Smooth muscle cell (in vitro differentiated cells): ENCODE measurements at regions not wholly inside any gene's neighbourhood (a gene's known extent, or its start where the extent isn't known, plus 50 kb on each side); places are given as distances from the start of the nearest gene placed in this dataset.
A peak's percentile ranks its signal among the peaks of the same experiment; 100 is the strongest.

Experiments used
- DNase-seq: peaks from one replicate; lab custom pipeline; 2025; ENCODE audit not compliant: unreplicated experiment; lab: John Stamatoyannopoulos, UW
- H2AFZ ChIP-seq: fragments of 200-600 bp; sonication (generic); 2 replicates; pipeline ENCODE4 v1.6.0; 2016; ENCODE audit warnings: antibody characterized with exemption, low read depth, mild to moderate bottlenecking
- H3F3A ChIP-seq: fragments of 200-600 bp; sonication (generic); 2 replicates; pipeline ENCODE4 v1.6.0; 2017; ENCODE audit warnings: antibody characterized with exemption, low read depth
- H3K27ac ChIP-seq: fragments of 200-600 bp; sonication (generic); 2 replicates; pipeline ENCODE4 v1.5.1; 2016; ENCODE audit warnings: low read depth, mild to moderate bottlenecking
- H3K27me3 ChIP-seq: fragments of 200-600 bp; sonication (generic); 2 replicates; pipeline ENCODE4 v1.6.1; 2016; ENCODE audit warnings: low read depth, mild to moderate bottlenecking
- H3K36me3 ChIP-seq: fragments of 200-600 bp; sonication (generic); 2 replicates; pipeline ENCODE4 v1.5.1; 2016; ENCODE audit warnings: low read depth
- H3K4me1 ChIP-seq: fragments of 200-600 bp; sonication (generic); 2 replicates; pipeline ENCODE4 v1.5.1; 2016; ENCODE audit warnings: low read depth
- H3K4me2 ChIP-seq: fragments of 200-600 bp; sonication (generic); 2 replicates; pipeline ENCODE4 v1.6.0; 2016; ENCODE audit warnings: mild to moderate bottlenecking
- H3K4me3 ChIP-seq: fragments of 200-600 bp; sonication (generic); 2 replicates; pipeline ENCODE4 v1.5.1; 2016; ENCODE audit warnings: mild to moderate bottlenecking
- H3K79me2 ChIP-seq: fragments of 200-600 bp; sonication (generic); 2 replicates; pipeline ENCODE4 v1.6.0; 2016; ENCODE audit warnings: low read depth, mild to moderate bottlenecking
- H3K9ac ChIP-seq: fragments of 200-600 bp; sonication (generic); 2 replicates; pipeline ENCODE4 v1.6.0; 2016; ENCODE audit warnings: low read depth
- H3K9me3 ChIP-seq: fragments of 200-600 bp; sonication (generic); replicated peaks from 2 replicates; pipeline ENCODE4 v1.5.1; 2016; ENCODE audit warnings: low read depth
- H4K20me1 ChIP-seq: fragments of 200-600 bp; sonication (generic); 2 replicates; pipeline ENCODE4 v1.6.0; 2016; ENCODE audit warnings: low read depth
- CTCF ChIP-seq: fragments of 200-600 bp; sonication (generic); IDR thresholded peaks from 2 replicates; pipeline ENCODE4 v1.5.1; 2017; ENCODE audit warnings: borderline replicate concordance, mild to moderate bottlenecking, antibody characterized with exemption; ENCODE audit not compliant: insufficient read depth, poor library complexity, severe bottlenecking
- WGBS: methylation state at CpG from one replicate; pipeline ENCODE4 v1.1.7; 2016; ENCODE audit warnings: low lambda C conversion rate; 5-methylcytosine and 5-hydroxymethylcytosine counted together

- H3K9ac ChIP-seq = no peak overlapping the region
- no peaks in the 10 kb centered on the region for H3K36me3 ChIP-seq
- WGBS = 69% methylated on average over 3 of the region's 3 CpGs
- no peak for TF ChIP-seq CTCF
- H3F3A ChIP-seq = no peaks in the 10 kb centered on the region
- H3K79me2 ChIP-seq = no peaks in the 10 kb centered on the region
- H3K4me3 ChIP-seq = no peak overlapping the region
- H3K27ac ChIP-seq = no peak overlapping the region
- DNase-seq = no peak
- H3K4me2 ChIP-seq = no peak overlapping the region
- no peaks in the 10 kb centered on the region for H3K4me1 ChIP-seq
- no peaks in the 10 kb centered on the region for H3K27me3 ChIP-seq
- peak overlapping the region; percentile 39 for H2AFZ ChIP-seq
- no peaks in the 10 kb centered on the region for H4K20me1 ChIP-seq
- H3K9me3 ChIP-seq = no peaks in the 10 kb centered on the region
These were observed 90.2 kb upstream of the FAM174A start for GRCh38 chr5:100444961-100445360.

- Histone ChIP-seq H3K9me3 (no peaks in the 10 kb centered on the region), H3K4me3 (no peak overlapping the region), H3F3A (no peaks in the 10 kb centered on the region), H2AFZ (no peak overlapping the region), H3K4me1 (no peaks in the 10 kb centered on the region), H4K20me1 (no peaks in the 10 kb centered on the region), H3K79me2 (no peaks in the 10 kb centered on the region), H3K36me3 (no peaks in the 10 kb centered on the region), H3K9ac (no peak overlapping the region), H3K4me2 (no peak overlapping the region), H3K27me3 (no peaks in the 10 kb centered on the region), H3K27ac (no peak overlapping the region)
- DNase-seq = no peak
- no peak for TF ChIP-seq CTCF
- WGBS = 94% methylated on average over 4 of the region's 4 CpGs
These were observed 100.4 kb upstream of the FAM174A start for GRCh38 chr5:100434815-100435214.

GRCh38 chr5:100432741-100433140 lies 102.4 kb upstream of the FAM174A start:
- H3K27me3 ChIP-seq = no peaks in the 10 kb centered on the region
- H3K9ac ChIP-seq = no peak overlapping the region
- TF ChIP-seq CTCF = no peak
- no peak overlapping the region for H3K27ac ChIP-seq
- no peaks in the 10 kb centered on the region for H3K4me1 ChIP-seq
- H3K9me3 ChIP-seq = no peaks in the 10 kb centered on the region
- H4K20me1 ChIP-seq = no peaks in the 10 kb centered on the region
- H3K4me2 ChIP-seq = no peak overlapping the region
- H3F3A ChIP-seq = no peaks in the 10 kb centered on the region
- H3K79me2 ChIP-seq = no peaks in the 10 kb centered on the region
- no peak overlapping the region for H2AFZ ChIP-seq
- WGBS = 92% methylated on average over 1 of the region's 1 CpG
- H3K36me3 ChIP-seq = no peaks in the 10 kb centered on the region
- H3K4me3 ChIP-seq = no peak overlapping the region
- DNase-seq = no peak
